ENCODE measurements at regions not wholly inside any gene's neighbourhood (a gene's known extent, or its start where the extent isn't known, plus 50 kb on each side); places are given as distances from the start of the nearest gene placed in this dataset.

DNA sequence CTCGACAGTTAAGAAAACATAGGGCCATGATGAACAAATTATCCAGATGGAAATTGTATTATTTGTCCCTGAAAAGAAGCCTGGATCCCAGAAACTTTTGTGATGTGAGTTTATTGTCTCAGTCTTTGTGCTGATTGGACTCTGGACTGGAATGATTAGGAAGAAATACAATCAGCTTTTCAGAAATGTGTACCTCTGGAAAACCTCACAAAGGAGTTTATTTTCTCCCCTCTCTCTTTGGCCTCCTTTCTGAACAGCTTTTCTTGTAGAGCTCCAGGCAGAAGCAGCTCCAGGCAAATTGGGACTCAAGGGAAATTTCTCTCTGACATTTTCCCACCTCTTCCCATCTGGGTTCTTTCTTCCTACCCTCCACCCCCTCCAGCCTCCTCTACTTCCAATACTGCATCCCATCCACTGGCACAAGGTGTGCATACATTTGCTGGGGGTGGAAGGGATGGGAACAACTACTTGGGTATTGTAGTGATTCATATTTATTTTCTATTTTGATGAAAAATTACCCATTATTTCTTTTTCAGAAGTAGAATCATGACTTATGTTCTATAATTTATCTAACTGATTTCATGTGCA is 119.7 kb downstream of the CD47 start:
- DNase-seq (ENCODE audit: low spot score), result no peak
- FAIRE-seq, result no peak

DNA sequence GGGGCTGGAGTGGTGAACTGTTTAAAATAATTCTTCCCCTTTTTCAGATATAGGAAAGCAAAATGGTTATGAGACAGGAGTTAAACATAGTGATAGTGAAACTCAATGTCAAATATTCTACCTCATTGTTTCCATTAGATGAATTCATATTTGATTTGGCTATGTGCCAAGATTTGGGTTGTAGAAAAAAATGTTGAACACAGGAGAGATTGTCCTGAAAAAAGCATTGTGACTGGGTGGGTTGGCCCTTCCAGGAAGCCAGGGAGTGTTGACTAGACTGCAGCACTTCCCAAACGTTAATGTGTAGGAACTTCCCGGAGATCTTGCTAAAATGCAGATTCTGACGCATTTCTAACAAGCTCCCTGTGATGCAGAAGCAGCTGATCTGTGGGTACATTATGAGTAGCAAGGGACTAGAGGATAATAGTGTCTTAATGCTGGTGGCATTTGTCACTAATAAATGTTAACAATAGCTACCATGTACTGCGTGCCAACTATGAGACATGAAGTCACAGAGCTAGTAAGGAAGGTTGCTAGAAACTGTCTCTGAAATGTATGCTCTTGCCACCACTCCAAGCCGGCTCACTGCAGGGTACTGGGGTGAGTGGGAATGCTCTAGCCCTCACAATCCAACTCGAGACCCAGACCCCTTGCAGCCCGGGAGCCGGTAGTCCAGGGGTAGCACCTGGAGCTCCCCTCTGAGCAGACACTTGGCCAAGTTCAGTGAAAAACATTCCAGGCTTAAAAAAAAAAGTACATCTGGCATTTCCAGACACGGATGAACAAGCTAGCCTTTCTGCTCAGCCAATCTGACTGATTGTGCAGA is 120.6 kb downstream of the CD47 start:
- no peak for FAIRE-seq
- DNase-seq (ENCODE audit: low spot score), result peak; percentile 66

DNA sequence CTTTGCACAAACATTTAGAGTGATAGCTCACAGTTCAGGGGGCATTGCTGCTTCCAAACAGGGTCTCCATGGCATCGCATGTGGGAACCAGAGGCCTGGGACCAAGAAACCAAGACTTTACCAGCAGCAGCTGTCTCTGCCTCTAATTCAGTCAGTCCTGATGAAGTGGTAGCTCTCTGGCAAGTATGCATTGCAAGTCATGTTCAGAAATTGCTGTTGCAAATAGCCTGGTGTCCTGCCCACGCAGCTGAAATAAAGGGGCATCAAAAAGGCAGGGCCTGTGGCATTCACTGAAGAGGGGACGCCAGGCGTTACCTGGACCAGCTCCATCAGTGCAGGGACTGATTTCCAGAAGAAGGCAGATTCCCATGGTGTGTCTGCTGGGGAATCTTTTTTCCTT is 121.3 kb downstream of the CD47 start:
- FAIRE-seq (peak; percentile 35), DNase-seq (ENCODE audit: low spot score) (no peak)

DNA sequence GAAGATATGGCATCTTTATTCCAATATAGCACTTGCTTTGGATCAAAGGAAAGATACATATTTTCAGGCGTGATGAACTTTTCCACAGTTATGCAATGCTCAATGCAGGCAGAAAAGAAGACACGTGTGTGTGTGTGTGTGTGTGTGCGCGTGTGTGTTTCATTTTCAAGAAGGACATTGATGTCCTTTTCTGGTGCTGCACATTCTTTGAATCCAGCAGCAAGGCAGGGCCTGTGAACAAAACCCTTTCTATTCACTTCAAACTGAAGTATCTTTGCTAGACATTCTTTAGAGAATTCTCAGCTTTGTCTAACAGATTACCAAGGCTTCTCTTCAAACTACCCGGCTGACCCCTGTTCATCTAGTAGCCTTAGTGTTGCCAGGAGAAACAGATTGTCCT is 124.6 kb downstream of the CD47 start:
- FAIRE-seq (no peak), DNase-seq (ENCODE audit: low spot score) (no peak)

DNA sequence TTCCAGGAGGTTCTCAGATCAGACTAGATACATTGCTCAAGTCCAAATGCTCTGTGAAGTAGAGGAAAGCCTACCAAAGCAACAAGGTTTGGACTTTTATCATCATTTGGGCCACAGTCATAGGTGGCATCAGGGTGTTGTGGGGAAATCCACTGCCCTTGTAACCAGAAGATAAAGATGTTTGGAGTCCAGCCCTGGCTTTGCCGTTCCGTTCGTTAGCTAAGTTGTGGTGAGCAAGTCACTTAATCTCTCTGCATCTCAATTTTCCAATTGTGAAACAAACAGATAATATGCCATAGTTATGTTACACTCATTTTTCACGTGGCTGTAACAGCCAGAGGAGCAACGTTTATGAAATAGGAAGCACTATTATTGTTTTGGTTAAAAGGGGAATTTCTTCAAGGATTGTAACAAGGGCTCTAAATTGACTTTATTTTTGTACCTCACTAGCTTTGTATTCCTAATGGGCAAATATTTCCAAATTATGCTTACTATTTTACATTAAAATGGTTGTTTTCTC is 125.6 kb downstream of the CD47 start:
- FAIRE-seq, result peak; percentile 52
- DNase-seq (ENCODE audit: low spot score), result no peak

DNA sequence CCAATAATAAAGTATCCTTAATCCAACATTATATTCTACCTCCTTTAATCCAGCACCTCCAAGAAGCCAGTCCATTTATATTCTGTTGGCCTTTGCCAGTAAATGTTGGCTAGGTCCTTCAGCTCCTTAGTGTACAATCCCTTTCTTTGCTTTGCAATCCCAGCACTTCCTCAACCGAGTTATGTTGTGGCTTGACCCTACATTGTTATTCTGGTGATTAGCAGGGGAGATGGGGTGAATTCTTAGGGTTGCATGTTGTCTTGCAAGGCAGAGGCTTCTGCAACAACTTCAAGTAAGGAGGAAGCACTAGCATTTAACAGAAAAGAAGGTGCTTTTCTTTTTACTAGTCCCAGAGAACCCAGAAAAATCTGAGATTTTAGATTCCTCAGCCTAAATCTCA is 127.2 kb downstream of the CD47 start:
- DNase-seq (ENCODE audit: low spot score), result no peak
- no peak for FAIRE-seq

DNA sequence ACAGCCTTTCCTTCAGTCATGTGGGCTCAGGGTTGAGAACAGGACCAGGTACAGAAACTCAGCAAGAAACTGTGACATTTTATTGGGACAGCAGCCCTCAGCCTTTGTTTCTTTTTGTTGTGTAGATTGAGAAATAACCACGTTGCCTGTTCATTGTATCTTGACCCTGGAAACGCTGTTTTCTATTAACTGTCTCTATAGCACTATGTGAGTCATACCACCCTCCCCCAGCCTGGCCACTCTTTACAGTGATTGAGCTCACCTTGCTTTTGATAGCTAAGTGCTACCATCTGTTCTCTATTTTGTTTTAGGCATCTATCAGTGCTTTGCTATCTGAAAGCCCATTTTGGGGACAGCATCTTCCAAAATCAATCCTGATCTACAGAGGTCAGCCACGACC is 127.9 kb downstream of the CD47 start:
- FAIRE-seq (no peak), DNase-seq (ENCODE audit: low spot score) (peak; percentile 54)

DNA sequence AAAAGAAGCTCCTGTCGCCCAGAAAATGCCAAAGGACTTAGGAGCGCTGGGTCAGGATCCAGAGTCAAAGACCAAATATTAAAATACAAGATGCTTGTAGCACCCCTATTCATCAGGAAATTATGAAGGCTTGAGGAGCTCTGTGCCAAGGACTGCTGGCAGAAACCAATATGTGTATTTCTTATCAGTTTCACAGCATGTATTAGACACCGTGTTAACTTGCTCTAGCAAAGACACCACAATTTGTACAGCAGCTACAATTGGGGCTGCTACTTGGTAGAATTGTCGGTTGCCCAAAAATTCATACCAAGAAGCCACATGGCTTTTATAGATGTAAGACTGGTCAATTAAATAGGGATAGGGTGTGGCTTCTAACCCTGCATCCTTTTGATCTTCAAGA is 128.8 kb downstream of the CD47 start:
- no peak for FAIRE-seq
- no peak for DNase-seq (ENCODE audit: low spot score)

DNA sequence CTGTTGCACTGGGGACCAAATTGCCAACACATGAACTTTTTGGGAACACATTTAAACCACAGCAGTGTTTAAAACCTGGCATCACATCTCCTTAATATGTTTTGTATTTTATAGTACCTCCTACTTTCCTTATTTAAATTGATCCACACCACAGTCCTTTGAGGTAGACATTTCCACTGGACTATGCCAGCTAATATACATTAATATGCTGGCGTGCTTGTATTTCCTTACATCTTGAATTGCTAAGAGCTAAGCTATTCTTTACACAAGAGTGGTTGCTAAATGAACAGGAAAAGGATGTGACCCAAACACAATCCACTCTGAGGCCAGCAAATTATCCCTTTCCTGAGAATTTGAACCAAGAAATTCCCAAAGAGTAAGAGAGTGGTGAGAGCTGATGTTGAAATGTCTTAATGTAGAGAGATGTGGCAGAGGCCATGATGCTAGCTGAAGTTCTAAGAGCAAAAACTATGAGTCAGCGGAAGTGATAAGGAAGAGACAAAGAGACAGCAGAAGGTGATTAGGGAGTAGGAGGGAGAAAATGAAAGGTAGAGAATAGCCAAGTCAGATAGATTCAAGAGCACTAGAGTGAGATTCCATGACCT is 131.2 kb downstream of the CD47 start:
- FAIRE-seq, result no peak
- DNase-seq (ENCODE audit: low spot score), result no peak

DNA sequence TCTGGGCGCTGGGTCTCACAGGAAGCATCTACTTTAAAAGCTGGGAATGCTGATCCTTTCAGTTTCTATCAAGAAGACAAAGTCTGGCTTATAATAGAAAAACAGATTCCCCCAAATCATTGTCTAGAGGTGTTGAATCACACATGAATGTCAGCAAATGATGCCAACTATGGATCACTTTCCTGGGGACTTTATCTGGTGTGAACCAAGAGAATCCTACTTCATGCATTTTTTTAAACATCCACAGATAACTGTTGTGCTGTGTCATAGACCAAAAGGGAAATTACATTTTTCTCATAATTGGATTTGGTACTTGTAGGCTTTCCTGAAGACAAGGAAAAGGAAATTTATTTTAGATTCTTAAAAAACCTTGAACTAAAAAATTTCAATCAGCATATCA is 132.7 kb downstream of the CD47 start:
- FAIRE-seq, result no peak
- no peak for DNase-seq (ENCODE audit: low spot score)

DNA sequence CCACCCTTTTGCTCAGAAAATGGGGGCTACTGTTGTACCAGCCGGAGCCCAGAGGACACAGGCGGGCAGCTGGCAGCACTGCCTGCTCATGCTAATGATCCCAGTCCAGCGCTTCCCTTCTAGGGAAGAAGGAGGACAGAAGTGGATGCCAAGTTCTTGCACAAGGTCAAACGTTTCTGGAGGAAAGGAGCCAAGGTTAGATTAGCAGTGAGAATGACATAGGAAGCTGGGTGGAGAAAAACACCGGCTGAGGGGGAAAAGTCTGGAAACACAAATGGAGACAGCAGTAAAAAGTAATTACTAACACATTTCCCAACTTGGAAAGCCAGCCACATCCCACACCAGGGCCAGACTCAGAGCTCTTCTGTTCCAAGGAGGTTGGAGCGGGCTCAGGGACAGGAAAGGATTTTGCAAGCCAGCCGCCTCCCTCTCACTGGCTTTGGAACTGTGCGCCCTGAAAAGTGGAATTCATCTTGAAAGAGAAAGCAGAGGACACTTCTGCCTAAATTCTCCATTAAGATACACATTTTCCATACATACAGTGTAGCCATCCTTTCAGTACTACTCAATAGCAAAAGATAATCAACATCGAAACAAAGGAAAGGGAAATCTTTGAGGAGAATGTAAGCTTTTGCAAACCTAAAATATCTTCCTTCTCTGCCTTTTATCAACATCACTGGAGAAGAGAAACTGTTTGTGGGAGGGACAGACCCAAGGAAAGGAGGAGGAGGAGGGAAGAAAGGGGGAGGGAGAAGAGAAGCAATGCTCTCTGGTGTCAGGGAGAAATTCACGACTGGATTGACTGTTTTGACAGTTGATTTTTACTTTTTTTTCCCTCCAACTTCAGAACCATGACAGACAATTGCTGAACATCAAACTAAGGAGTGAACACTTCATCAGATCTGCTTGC is 133.6 kb downstream of the CD47 start:
- DNase-seq (ENCODE audit: low spot score) (no peak), FAIRE-seq (no peak)

DNA sequence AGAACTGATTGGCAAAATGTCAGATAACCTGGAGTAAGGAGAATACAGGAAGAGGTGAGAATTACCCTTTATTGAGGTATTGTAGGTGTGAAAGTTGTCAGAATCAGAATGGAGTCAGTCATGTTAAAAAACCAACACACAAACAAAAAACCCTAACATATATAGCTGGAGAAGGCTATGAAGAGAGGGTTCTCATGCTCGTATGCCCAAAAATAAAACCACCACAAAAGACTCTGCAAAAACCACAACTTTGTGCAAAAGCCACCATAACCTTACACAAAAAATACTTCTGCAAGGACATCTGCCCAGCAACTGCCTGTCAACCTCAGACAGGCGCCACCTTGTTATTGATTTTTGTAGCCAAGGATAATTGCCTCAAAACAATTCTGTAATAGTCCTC is 136.0 kb downstream of the CD47 start:
- FAIRE-seq, result no peak
- no peak for DNase-seq (ENCODE audit: low spot score)

DNA sequence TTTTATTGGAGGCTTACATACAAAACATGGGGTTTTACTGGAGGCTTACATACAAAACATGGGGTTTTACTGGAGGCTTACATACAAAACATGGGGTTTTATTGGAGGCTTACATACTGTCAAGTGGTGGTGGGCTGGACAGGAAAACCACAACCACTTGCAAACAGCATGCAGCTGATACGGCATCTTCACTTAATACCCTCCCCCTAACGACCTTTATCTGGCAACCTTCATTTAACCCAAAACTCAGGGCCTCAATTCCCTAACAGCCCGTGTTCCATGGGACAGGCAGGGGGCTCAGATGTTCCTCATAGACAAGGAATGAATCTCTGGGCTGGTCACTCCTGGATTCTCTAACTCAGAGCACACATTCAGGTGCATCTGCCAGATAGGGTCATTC is 137.1 kb downstream of the CD47 start:
- FAIRE-seq, result no peak
- no peak for DNase-seq (ENCODE audit: low spot score)

DNA sequence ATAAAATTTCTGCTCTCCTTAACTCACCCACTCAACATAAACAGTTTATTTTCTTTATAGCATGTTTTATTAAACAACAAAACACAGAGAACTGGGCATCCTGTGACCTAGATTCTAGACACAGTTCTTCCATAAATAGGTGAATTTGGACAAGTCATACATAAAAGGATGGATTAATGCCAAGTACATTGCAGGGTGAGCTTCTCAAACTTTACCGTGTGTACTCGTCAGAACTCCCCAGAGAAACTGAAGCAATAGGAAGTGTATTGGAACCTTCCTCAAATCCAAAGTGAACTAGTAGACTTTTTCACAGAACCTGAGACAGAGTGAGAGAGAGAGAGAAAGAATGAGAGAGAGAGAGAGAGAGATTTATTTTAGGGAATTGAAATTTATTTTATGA is 139.7 kb downstream of the CD47 start:
- no peak for FAIRE-seq

DNA sequence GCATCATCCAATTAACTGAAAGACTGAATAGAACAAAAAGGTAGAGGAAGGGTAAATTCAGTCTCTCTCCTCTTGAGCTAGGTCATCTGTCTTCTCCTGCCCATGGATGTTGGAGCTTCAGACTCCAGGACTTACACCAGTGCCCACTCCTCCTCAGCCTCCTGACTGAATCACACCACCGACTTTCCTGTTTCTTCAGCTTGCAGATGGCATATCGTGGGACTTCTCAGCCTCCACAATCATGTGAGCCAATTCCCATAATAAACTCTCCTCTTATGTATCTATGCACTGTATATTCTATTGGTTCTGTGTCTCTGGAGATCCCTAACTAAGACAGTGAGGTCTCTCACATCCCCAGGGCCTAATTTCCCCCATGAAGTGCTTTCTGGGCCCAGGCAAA is 140.4 kb downstream of the CD47 start:
- FAIRE-seq (no peak), DNase-seq (ENCODE audit: low spot score) (no peak)

More for the DNA sequence above, 139.7 kb downstream of the CD47 start:
- DNase-seq (ENCODE audit: low spot score), result no peak

DNA sequence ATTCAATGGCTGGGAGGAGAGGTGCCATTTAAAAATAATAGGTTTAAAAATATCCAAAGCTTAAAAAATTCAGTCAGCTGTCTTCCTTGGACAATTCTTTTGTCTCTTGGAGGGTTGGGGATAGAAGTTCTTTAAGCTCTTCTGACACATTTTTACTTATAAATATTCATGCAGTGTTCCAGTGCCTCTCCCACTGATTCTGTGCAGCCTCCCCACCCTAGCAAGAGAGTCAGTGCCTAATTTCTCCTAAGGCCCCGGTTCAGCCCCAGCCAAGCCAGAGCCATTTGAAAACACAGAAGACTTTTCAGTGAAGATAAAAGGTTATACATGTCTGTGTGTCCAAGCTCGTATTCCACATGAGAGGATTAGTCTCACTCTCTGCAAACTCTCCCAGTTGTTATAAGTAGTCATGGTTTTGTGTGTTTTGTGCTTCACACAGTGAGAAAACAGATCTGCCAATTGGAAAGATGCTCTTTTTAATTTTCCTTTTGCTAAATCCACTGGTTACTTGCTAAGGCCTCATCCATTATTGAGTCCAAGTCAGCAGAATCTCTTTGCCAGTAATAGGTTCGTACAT is 141.3 kb downstream of the CD47 start:
- DNase-seq (ENCODE audit: low spot score) (no peak), FAIRE-seq (no peak)

DNA sequence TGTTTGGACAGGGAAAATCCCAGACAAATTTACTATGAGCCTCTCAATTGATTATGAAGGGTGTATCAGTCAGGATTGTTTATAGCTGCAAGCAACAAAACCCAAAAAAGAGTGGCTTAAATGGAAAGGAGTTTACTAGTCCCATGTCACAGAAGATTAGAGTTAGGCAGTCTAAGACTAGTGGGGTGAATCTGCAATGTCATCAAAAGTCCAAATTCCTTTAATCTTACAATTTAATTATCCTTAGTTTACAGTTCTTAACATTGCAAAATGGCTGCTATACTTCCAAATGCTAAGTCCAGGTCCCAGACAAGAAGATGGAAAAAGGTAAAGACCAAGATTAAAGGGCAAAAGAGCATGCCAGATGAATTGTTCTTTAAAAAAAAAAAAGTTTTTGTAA is 143.6 kb downstream of the CD47 start:
- no peak for FAIRE-seq

DNA sequence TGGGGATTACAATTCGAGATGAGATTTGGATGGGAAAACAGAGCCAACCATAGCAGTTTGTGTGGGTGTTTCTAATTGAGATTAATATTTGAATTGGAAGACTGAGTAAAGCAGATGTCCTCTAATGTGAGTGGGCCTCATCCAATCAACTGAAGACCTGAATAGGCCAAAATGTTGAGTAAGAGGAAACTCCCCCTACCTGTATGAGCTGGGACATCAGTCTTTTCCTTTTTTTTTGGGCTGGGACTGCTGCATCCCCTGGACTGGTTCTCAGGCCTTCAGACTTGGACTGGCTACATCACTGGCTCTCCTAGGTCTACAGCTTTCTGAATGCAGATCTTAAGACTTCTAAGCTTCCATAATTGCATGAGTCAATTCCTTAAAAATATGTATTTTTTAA is 144.1 kb downstream of the CD47 start:
- FAIRE-seq (no peak), DNase-seq (ENCODE audit: low spot score) (no peak)

More for the DNA sequence above, 143.6 kb downstream of the CD47 start:
- DNase-seq (ENCODE audit: low spot score), result no peak

DNA sequence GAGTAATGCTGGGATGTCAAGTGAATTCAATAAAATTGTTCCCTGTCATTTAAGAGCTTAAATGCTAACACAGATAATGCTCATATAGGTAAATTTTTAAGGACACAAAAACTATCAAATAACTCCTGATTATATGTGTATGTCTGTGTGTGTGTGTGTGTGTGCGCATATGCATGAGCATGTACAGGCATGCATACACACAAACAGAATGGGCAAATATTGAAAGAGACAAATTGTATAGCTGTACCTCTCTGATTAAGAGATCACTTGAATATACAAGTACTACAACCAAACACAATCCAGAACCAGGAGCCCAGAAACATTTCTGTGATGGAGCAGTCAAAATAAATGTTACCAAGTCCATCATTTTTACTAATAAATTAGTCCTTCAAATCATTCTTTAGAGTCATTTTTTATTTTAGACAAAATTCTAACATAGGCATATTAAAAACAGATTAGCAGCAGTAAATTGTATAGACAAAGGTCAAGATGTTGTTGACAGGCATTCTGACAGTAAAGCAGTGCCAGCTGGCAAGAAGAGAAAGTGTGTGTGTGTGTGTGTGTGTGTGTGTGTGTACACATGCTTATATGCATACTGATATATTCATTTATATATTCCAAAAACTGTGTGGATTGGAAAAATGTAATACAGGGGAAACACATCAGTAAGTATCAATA is 145.3 kb downstream of the CD47 start:
- no peak for FAIRE-seq
- no peak for DNase-seq (ENCODE audit: low spot score)

DNA sequence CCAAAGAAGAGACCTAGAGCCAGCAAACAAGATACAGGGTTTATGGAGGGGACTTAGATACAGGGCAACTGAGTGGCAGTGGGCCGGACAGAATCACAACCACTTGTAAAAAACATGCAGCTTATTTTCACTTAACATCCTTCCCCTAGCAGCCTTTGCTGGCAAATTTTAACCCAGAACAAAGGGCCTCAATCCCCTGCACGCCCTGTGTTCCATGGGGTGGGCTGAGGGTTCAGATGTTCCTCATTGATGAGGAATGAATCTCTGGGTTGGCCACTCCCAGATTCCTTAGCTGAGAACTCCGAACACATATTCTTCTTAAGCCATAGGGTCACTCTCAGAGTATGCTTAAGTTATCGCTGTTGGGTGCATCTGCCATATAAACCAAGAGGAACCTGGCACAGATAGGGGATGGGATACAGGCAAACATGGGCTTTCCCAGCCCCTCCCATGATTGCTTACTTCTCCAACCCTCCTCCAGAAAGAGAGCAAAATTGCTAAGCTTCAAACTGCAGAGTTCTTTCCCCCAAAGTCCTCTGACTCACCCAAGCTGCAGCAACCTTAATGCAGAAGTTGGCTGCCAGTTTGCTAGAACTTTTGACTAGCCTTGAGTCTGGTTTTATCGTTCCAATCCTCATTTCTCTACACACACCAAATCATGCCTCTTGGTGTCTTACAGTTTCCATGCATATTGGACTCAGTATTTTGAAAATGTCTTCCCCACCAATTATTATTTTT is 146.9 kb downstream of the CD47 start:
- FAIRE-seq (peak; percentile 37), DNase-seq (ENCODE audit: low spot score) (no peak)

Data from urothelium cell line (cell line).